Spinal cord (tissue), 9 donors: ENCODE measurements at regions not wholly inside any gene's neighbourhood (a gene's known extent, or its start where the extent isn't known, plus 50 kb on each side); places are given as distances from the start of the nearest gene placed in this dataset.

Source experiments
- DNase-seq, 6 donors: peaks; one replicate each; pipeline versions ENCODE4 v3.0.0 to v3.0.0-alpha.2; 2013 to 2015; ENCODE audit warnings: low spot score in 6 of 6, low read depth in 4 of 6
- H3K27ac ChIP-seq: one replicate; pipeline ENCODE4 v1.5.1; 2013; ENCODE audit warnings: low read depth, low read length, control low read depth
- H3K27me3 ChIP-seq: one replicate; pipeline ENCODE4 v1.6.1; 2013; ENCODE audit warnings: low read length; ENCODE audit not compliant: control insufficient read depth, insufficient read depth
- H3K36me3 ChIP-seq: one replicate; pipeline ENCODE4 v1.6.1; 2013; ENCODE audit warnings: low read length; ENCODE audit not compliant: control insufficient read depth, insufficient read depth
- H3K4me1 ChIP-seq: one replicate; pipeline ENCODE4 v1.6.1; 2013; ENCODE audit warnings: low read length; ENCODE audit not compliant: control insufficient read depth, insufficient read depth
- H3K4me3 ChIP-seq: one replicate; pipeline ENCODE4 v1.5.1; 2013; ENCODE audit warnings: low read depth, low read length, control low read depth
- H3K9me3 ChIP-seq: one replicate; pipeline ENCODE4 v1.6.1; 2013; ENCODE audit warnings: low read length; ENCODE audit not compliant: control insufficient read depth, insufficient read depth
- WGBS: methylation state at CpG from one replicate; pipeline ENCODE4 v1.1.5; 2013; ENCODE audit warnings: missing lambda C conversion rate; ENCODE audit not compliant: insufficient coverage; 5-methylcytosine and 5-hydroxymethylcytosine counted together
- donor health status: healthy.

DNA sequence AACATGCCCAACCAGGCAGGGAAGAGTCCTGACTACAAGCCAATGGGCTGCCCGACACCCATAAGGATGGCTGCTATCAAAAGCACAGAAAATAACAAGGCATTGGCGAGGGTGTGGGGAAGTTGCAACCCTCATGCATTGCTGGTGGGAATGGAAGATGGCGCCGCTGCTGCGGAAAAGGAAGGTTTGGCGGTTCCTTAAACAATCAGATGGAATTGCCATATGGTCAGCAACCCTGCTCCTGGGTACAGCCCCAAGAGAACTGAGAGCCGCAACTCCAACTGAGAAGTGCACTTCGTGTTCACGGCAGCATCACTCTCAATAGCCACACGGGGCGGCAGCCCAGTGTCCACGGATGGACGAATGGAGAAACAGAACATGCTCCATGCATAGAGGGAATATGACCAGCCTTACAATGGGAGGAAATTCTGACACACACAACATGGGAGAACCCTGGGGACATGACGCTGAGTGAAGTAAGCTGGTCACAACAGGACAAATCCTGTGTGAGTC lies 193.3 kb downstream of the RBFOX3 start:
- Histone ChIP-seq H3K4me3 (no peak overlapping the region), H3K27ac (no peak overlapping the region), H3K9me3 (no peaks in the 10 kb centered on the region), H3K36me3 (peaks cover 6% of the 10 kb centered on the region), H3K4me1 (peaks cover 57% of the 10 kb centered on the region), H3K27me3 (peaks cover 21% of the 10 kb centered on the region)
- 81% methylated on average over 12 of the region's 14 CpGs for WGBS
- peak in 1 of 6 donors; percentile 53 for DNase-seq

DNA sequence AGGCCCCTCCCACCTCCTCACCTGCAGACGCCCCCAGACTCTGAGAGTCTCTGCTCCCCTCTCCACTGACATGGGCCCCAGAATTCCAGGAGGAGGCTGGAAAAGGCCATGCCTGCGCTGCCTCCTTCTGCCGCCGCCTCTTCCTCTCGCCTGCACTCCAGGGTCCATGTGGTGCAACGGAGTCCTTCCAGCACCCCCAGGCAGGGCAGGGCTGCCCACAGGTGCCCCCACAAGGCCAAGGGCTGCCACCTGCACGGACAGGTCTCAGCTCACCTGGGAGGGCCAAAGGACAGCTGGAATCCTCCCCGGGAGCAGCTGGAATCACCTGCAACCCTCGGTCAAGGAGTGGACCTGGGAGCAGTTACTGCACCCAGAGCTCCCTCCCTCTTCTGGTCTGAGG lies 194.9 kb downstream of the RBFOX3 start:
- no peaks in the 10 kb centered on the region for H3K9me3 ChIP-seq
- WGBS, result 80% methylated on average over 9 of the region's 9 CpGs
- H3K4me3 ChIP-seq, result no peak overlapping the region
- DNase-seq, result no peak
- H3K4me1 ChIP-seq, result peaks cover 52% of the 10 kb centered on the region
- H3K27me3 ChIP-seq, result peaks cover 21% of the 10 kb centered on the region
- H3K36me3 ChIP-seq, result peaks cover 4% of the 10 kb centered on the region
- H3K27ac ChIP-seq, result no peak overlapping the region

- Histone ChIP-seq H3K27me3 (peaks cover 21% of the 10 kb centered on the region), H3K4me1 (peaks cover 47% of the 10 kb centered on the region), H3K4me3 (no peak overlapping the region), H3K27ac (no peak overlapping the region), H3K9me3 (no peaks in the 10 kb centered on the region), H3K36me3 (peaks cover 4% of the 10 kb centered on the region)
- WGBS, result 43% methylated on average over 12 of the region's 13 CpGs
- no peak for DNase-seq
Measured at GRCh38 chr17:79415365-79415764, 195.5 kb downstream of the RBFOX3 start.

DNA sequence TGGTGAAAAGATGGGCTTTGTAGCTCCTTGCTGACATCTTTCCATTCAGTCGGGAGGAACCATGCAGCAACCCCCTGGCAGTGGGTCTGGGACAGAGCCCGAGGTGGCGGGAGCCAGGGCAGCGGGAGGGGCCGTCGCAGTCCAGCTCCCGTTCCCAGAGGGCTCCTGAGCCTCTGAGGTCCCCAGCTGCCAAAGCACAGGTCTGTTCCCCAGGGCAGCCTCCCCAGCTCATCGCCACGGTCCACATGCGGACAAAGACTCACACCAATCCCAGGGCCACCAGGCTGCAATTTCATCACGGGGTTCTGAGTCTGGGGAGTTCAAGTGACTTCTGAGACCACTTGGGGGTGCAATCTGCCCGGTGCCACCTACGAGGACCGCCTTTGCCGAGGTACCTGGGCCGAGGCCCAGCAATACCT lies 196.0 kb downstream of the RBFOX3 start:
- no peak for DNase-seq
- H3K27me3 ChIP-seq, result peaks cover 21% of the 10 kb centered on the region
- H3K4me1 ChIP-seq, result peaks cover 46% of the 10 kb centered on the region
- no peak overlapping the region for H3K27ac ChIP-seq
- no peaks in the 10 kb centered on the region for H3K9me3 ChIP-seq
- H3K4me3 ChIP-seq, result no peak overlapping the region
- peaks cover 6% of the 10 kb centered on the region for H3K36me3 ChIP-seq
- WGBS, result 48% methylated on average over 16 of the region's 16 CpGs

DNA sequence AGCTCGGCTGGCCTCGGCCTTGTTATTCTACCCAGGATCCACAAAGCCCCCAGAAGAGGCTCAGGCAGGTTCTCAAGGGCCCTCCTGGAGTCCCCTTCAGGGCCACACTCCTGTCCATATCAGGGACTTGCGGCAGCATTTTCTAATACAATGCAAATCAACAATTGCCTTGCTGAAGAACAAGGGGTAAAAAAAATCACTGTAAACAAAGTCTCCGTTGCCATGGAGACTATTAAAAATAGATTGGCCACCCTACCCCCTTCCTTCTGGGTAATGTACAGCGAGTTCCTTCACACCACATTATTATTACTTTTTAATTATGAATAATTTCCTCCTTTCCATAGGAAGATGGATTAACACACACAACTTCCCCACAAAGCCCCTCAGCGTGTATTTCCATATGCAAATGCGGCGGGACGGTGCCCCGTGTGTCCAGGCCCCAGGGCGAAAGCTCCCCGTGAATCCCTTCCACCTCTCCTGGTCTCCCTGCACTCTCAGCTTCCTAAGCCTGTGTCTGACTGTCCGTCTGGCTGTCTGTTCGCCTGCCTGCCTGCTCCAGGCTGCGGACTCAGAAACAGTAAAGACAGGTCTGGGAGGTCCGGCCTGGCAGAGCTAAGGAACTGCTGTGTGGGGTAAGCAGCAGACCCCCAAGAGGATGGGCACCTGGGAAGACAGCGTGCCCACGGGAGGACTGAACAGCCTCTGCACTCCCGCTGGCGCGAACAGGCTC lies 196.6 kb downstream of the RBFOX3 start:
- H3K4me1 ChIP-seq, result peaks cover 43% of the 10 kb centered on the region
- peaks cover 6% of the 10 kb centered on the region for H3K36me3 ChIP-seq
- no peak overlapping the region for H3K4me3 ChIP-seq
- 41% methylated on average over 19 of the region's 21 CpGs for WGBS
- DNase-seq, result peak in 1 of 6 donors; percentile 29
- peaks cover 23% of the 10 kb centered on the region for H3K27me3 ChIP-seq
- H3K27ac ChIP-seq, result no peak overlapping the region
- H3K9me3 ChIP-seq, result no peaks in the 10 kb centered on the region

DNA sequence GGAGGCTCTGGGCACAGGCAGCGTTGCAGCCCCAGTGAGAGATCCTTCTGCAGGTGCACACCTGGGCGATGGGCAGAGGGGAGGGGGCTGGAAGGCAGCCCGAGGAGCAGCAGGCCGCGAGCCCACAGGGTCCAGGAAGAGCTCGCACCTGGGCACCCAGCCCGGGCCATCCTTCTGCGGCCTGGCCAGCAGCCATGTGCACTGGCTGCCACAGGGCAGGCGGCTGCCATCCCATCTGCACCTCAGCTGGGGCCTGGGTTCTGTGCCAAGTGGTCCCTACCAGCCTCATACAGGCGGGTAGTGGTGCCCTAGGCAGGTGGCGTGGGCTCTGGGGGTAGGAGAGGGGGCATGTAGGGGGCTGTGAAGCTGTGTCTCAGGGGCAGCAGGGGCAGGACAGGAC lies 197.2 kb downstream of the RBFOX3 start:
- no peak overlapping the region for H3K4me3 ChIP-seq
- no peaks in the 10 kb centered on the region for H3K9me3 ChIP-seq
- no peak overlapping the region for H3K27ac ChIP-seq
- 23% methylated on average over 11 of the region's 11 CpGs for WGBS
- peak in 2 of 6 donors; percentile 70 to 83 for DNase-seq
- peaks cover 37% of the 10 kb centered on the region for H3K4me1 ChIP-seq
- peaks cover 23% of the 10 kb centered on the region for H3K27me3 ChIP-seq
- H3K36me3 ChIP-seq, result peaks cover 6% of the 10 kb centered on the region

DNA sequence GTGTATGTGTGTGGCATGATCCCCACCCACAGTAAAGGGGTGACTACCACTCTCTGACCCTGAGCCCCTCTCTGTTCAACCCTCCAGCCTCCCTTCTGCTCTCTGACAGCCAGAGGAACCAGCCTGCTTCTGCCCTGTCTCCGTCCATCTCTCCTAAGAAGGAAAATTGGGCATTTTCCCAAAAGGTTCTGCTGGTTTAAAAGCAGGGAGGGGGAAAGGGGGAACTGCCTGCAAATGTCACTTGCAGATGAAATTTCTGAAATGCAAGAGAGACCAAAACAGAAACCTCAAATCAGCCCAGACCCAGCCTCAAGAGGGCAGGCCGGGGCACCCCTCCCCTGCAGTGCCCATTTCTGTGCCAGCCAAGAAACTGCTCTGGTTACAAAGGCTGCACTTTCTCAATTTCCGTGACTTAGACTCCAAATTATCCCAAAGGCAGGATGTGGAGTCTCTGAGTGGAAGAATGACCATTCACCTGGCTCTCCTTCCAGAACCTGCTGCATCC lies 197.9 kb downstream of the RBFOX3 start:
- H3K4me1 ChIP-seq, result peaks cover 41% of the 10 kb centered on the region
- peaks cover 6% of the 10 kb centered on the region for H3K36me3 ChIP-seq
- WGBS, result 50% methylated on average over 1 of the region's 3 CpGs
- peaks cover 26% of the 10 kb centered on the region for H3K27me3 ChIP-seq
- H3K9me3 ChIP-seq, result no peaks in the 10 kb centered on the region
- H3K4me3 ChIP-seq, result no peak overlapping the region
- DNase-seq, result peak in 1 of 6 donors; percentile 53
- H3K27ac ChIP-seq, result no peak overlapping the region

- peaks cover 46% of the 10 kb centered on the region for H3K4me1 ChIP-seq
- no peaks in the 10 kb centered on the region for H3K9me3 ChIP-seq
- 84% methylated on average over 3 of the region's 3 CpGs for WGBS
- H3K27ac ChIP-seq, result no peak overlapping the region
- no peak overlapping the region for H3K4me3 ChIP-seq
- peaks cover 6% of the 10 kb centered on the region for H3K36me3 ChIP-seq
- no peak for DNase-seq
- H3K27me3 ChIP-seq, result peaks cover 34% of the 10 kb centered on the region
Measured at GRCh38 chr17:79412110-79412509, 198.7 kb downstream of the RBFOX3 start.

GRCh38 chr17:79411419-79411818 lies 199.4 kb downstream of the RBFOX3 start:
- Histone ChIP-seq H3K9me3 (no peaks in the 10 kb centered on the region), H3K27me3 (peaks cover 35% of the 10 kb centered on the region), H3K4me3 (no peak overlapping the region), H3K27ac (no peak overlapping the region), H3K36me3 (peaks cover 6% of the 10 kb centered on the region), H3K4me1 (peaks cover 46% of the 10 kb centered on the region)
- DNase-seq, result no peak
- WGBS, result 70% methylated on average over 8 of the region's 8 CpGs

DNA sequence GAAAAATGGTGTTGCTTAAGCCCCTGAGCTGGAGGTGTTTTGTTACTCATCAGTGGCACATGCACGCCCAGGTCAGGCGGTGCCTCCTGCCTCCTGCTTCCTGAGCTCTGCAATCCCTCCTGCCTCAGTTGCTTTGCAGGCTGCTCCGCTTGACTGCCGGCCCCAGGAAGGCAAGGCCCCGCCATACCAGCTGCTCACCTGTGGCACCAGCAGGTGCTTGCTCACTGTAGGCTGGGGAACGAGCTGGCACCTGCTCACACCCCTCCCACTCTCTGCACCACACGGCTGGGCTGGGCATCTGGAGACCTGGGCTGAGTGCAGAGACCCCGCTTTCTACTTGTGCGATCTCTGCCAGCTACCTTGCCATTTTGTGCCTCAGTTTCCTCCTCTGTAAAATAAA lies 200.2 kb downstream of the RBFOX3 start:
- WGBS, result 87% methylated on average over 9 of the region's 9 CpGs
- H3K27me3 ChIP-seq, result peaks cover 39% of the 10 kb centered on the region
- no peak overlapping the region for H3K27ac ChIP-seq
- H3K9me3 ChIP-seq, result no peaks in the 10 kb centered on the region
- H3K36me3 ChIP-seq, result peaks cover 4% of the 10 kb centered on the region
- DNase-seq, result no peak
- peaks cover 40% of the 10 kb centered on the region for H3K4me1 ChIP-seq
- no peak overlapping the region for H3K4me3 ChIP-seq
